Endothelial cell of umbilical vein (primary cell): ENCODE measurements at regions not wholly inside any gene's neighbourhood (a gene's known extent, or its start where the extent isn't known, plus 50 kb on each side); places are given as distances from the start of the nearest gene placed in this dataset.

ENCODE experiments used
- BruUV-seq: library from RNA; stranded (reverse); fragments of 400-500 nt; replicated peaks from 2 replicates; lab custom pipeline; 2021; lab: Mats Ljungman, UMichigan
- CTCF ChIA-PET: fragments of 300-600, 350-600 bp; sonication (Branson Sonifier 250); formaldehyde crosslinking; loops from one replicate; lab custom pipeline; 2021; ENCODE audit warnings: antibody characterized with exemption, inconsistent platforms; lab: Charles Lee
- POLR2A ChIA-PET: fragments of 300-600, 350-600 bp; sonication (Branson Sonifier 250); formaldehyde crosslinking; loops from one replicate; lab custom pipeline; 2021; ENCODE audit warnings: antibody characterized with exemption, inconsistent platforms; lab: Charles Lee
- DNase-seq: peaks from one replicate; pipeline ENCODE4 v3.0.0-alpha.2; 2011; ENCODE audit warnings: low read depth, low spot score
- FAIRE-seq: peaks from 2 replicates; lab custom pipeline; 2011; peaks lifted over from hg19 to GRCh38; lab: Jason Lieb, UNC
- H2AFZ ChIP-seq: 2 replicates; pipeline ENCODE4 v1.6.0; 2012; ENCODE audit warnings: low read depth, low read length, control low read depth, inconsistent platforms
- H3K27ac ChIP-seq: 2 replicates; pipeline ENCODE4 v1.5.1; 2011; ENCODE audit warnings: low read depth, mild to moderate bottlenecking, control low read depth, low read length, moderate library complexity; ENCODE audit not compliant: insufficient read depth
- H3K27me3 ChIP-seq, 2 experiments: 2 replicates each; pipeline versions ENCODE4 v1.6.0 to v1.6.1; 2011; ENCODE audit warnings: low read length in 2 of 2, mixed read lengths in 1 of 2; ENCODE audit not compliant: control insufficient read depth in 2 of 2, insufficient read depth in 2 of 2
- H3K36me3 ChIP-seq, 2 experiments: 2 replicates in 1 of 2; 3 replicates in 1 of 2; pipeline ENCODE4 v1.5.1; 2011; ENCODE audit warnings: low read length in 2 of 2, mild to moderate bottlenecking in 1 of 2, moderate library complexity in 1 of 2; ENCODE audit not compliant: control insufficient read depth in 2 of 2, insufficient read depth in 2 of 2; ENCODE audit errors: extremely low read depth in 1 of 2
- H3K4me1 ChIP-seq: 3 replicates; pipeline ENCODE4 v1.5.1; 2011; ENCODE audit warnings: mild to moderate bottlenecking, low read length; ENCODE audit not compliant: control insufficient read depth, insufficient read depth; ENCODE audit errors: extremely low read depth
- H3K4me2 ChIP-seq: 2 replicates; pipeline ENCODE4 v1.6.1; 2011; ENCODE audit warnings: low read length, control low read depth, mixed read lengths; ENCODE audit not compliant: insufficient read depth
- H3K4me3 ChIP-seq, 3 experiments: fragments of 200-600 bp in 1 of 3; sonication (generic), shearing (Covaris generic) in 1 of 3; replicated peaks in 1 of 3; 2 replicates each; pipeline ENCODE4 v1.5.1; 2011 to 2016; ENCODE audit warnings: control low read depth in 3 of 3, low read length in 3 of 3, mild to moderate bottlenecking in 2 of 3, inconsistent platforms in 1 of 3, low read depth in 1 of 3, moderate library complexity in 1 of 3; ENCODE audit not compliant: insufficient read depth in 1 of 3
- H3K79me2 ChIP-seq: 2 replicates; pipeline ENCODE4 v1.6.0; 2012; ENCODE audit warnings: low read length, inconsistent platforms; ENCODE audit not compliant: control insufficient read depth, insufficient read depth
- H3K9ac ChIP-seq: replicated peaks from 2 replicates; pipeline ENCODE3; 2011; ENCODE audit warnings: low read length, control low read depth; ENCODE audit not compliant: insufficient read depth; ENCODE audit errors: extremely low read depth
- H3K9me1 ChIP-seq: replicated peaks from 3 replicates; pipeline ENCODE4 v1.6.0; 2011; ENCODE audit warnings: mild to moderate bottlenecking, low read length; ENCODE audit not compliant: control insufficient read depth, insufficient read depth; ENCODE audit errors: extremely low read depth
- H3K9me3 ChIP-seq: replicated peaks from 2 replicates; pipeline ENCODE4 v1.5.1; 2012; ENCODE audit warnings: low read length, inconsistent platforms; ENCODE audit not compliant: control insufficient read depth, insufficient read depth
- H4K20me1 ChIP-seq: replicated peaks from 2 replicates; pipeline ENCODE3; 2011; ENCODE audit warnings: mild to moderate bottlenecking, low read length; ENCODE audit not compliant: control insufficient read depth, insufficient read depth; ENCODE audit errors: extremely low read depth
- CTCF ChIP-seq, 2 donors: IDR thresholded peaks; 1 replicate in 1 of 2; 2 replicates in 1 of 2; pipeline ENCODE4 v1.5.1; 2011; ENCODE audit warnings: low read length in 2 of 2, mild to moderate bottlenecking in 2 of 2, moderate library complexity in 2 of 2, control low read depth in 1 of 2, inconsistent platforms in 1 of 2, low read depth in 1 of 2; ENCODE audit not compliant: insufficient read depth in 1 of 2; ENCODE audit errors: extremely low read depth in 1 of 2
- EZH2 ChIP-seq: IDR thresholded peaks from 2 replicates; pipeline ENCODE4 v1.6.1; 2012; ENCODE audit warnings: borderline replicate concordance, low read depth, mild to moderate bottlenecking, moderate library complexity, low read length, inconsistent platforms; ENCODE audit not compliant: severe bottlenecking
- FOS ChIP-seq: IDR thresholded peaks from 2 replicates; pipeline ENCODE4 v1.6.1; 2011; ENCODE audit warnings: mild to moderate bottlenecking, low read length, moderate library complexity, borderline replicate concordance; ENCODE audit not compliant: insufficient read depth
- GATA2 ChIP-seq: IDR thresholded peaks from 2 replicates; pipeline ENCODE4 v1.7.0; 2011; ENCODE audit warnings: low read depth, mild to moderate bottlenecking, moderate library complexity, mixed read lengths, low read length; ENCODE audit not compliant: insufficient read length, insufficient read depth
- JUN ChIP-seq: IDR thresholded peaks from 2 replicates; pipeline ENCODE4 v1.6.1; 2011; ENCODE audit warnings: borderline replicate concordance, low read depth; ENCODE audit not compliant: insufficient read length, insufficient read depth
- MAX ChIP-seq: IDR thresholded peaks from 2 replicates; pipeline ENCODE4 v1.6.1; 2011; ENCODE audit not compliant: insufficient read depth, insufficient read length
- MYC ChIP-seq: IDR thresholded peaks from one replicate; pipeline ENCODE4 v1.6.1; 2011; ENCODE audit warnings: mild to moderate bottlenecking, low read depth, low read length
- POLR2A ChIP-seq: IDR thresholded peaks from 2 replicates; pipeline ENCODE4 v1.6.1; 2012; ENCODE audit warnings: low read depth, mild to moderate bottlenecking, control low read depth, low read length
- POLR2AphosphoS5 ChIP-seq: IDR thresholded peaks from 2 replicates; pipeline ENCODE4 v1.6.1; 2012; ENCODE audit warnings: low read depth, mild to moderate bottlenecking, control low read depth, low read length, moderate library complexity; ENCODE audit not compliant: insufficient read depth
- dilution Hi-C: fragments of 300-500 bp; cut with MboI; formaldehyde crosslinking; loops from one replicate; pipeline ENCODE4 v1.15.0; 2019; ENCODE audit warnings: low sequenced_read_pairs; ENCODE audit not compliant: extremely low pct_ligation_motif_present
- intact Hi-C: fragments of 100-400 bp; cut with micrococcal nuclease; formaldehyde crosslinking; loops from one replicate; pipeline ENCODE4 v1.10.0; 2022

DNA sequence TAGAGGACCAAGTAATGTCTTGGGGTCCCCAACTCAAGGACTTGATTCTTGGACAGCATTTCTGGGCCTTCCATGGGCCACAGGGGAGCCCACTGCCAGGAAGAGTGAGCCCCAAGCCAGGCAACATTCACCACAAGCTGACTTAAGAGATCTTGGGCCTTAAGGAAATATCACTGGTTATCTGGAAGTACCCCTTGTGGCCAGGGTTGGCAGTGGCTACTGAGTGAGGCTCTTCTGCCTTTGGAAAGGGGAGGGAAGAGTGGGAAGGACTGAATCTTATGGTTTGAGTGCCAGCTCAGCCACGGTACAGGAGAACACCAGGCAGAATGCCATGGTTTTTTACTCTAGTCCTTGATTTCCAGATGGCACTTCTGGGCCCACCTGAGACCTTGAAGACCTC, 228.9 kb upstream of the RGS18 start:
- Histone ChIP-seq H3K4me2 (no peak overlapping the region), H3K4me1 (no peaks in the 10 kb centered on the region), H3K9ac (no peak overlapping the region), H3K27me3 (no peaks in the 10 kb centered on the region), H3K9me1 (peaks cover 2% of the 10 kb centered on the region), H3K79me2 (no peaks in the 10 kb centered on the region), H3K4me3 (no peak overlapping the region), H3K9me3 (no peaks in the 10 kb centered on the region), H3K36me3 (no peaks in the 10 kb centered on the region), H3K27ac (no peak overlapping the region), H4K20me1 (no peaks in the 10 kb centered on the region), H2AFZ (no peak overlapping the region)
- FAIRE-seq (no peak), DNase-seq (no peak)
- POLR2A ChIA-PET = no interaction called here
- CTCF ChIA-PET = no interaction called here
- dilution Hi-C loops (no loop called here), intact Hi-C loops (no loop called here)
- TF ChIP-seq FOS (no peak), POLR2A (no peak), EZH2 (no peak)
- BruUV-seq = no TSS peak

DNA sequence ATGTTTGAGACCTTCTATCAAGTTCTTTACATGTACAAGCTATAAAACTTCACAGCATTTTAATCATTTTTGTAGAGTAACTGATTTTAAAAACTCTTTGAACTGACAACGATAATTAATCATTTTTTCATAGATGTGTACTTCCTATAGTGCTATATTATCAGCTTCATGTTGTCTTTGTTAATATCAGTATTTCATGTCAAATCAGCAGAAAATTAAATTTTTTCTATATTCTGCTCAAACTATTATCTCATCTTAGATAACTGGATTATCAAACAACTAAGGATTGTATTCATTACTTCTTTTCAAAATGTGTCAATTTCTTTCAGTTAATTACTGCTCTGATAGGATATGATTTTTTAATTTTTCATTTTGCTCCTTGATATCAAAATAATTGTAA, 214.6 kb upstream of the RGS18 start:
- Histone ChIP-seq H3K9me3 (no peaks in the 10 kb centered on the region), H2AFZ (no peak overlapping the region), H3K36me3 (no peaks in the 10 kb centered on the region), H3K27me3 (no peaks in the 10 kb centered on the region), H3K79me2 (no peaks in the 10 kb centered on the region), H3K9ac (no peak overlapping the region), H3K27ac (no peak overlapping the region), H3K4me1 (no peaks in the 10 kb centered on the region), H4K20me1 (no peaks in the 10 kb centered on the region), H3K9me1 (no peaks in the 10 kb centered on the region), H3K4me2 (no peak overlapping the region), H3K4me3 (no peak overlapping the region)
- CTCF ChIA-PET = interaction anchor here (0.7 to 1.6 kb wide), 5 partner anchors 9 to 766 kb away, joined by 3 to 5 read pairs (median 3); no protein-coding TSS in a partner anchor
- POLR2A ChIA-PET = no interaction called here
- DNase-seq = no peak
- BruUV-seq = no TSS peak
- TF ChIP-seq POLR2AphosphoS5 (no peak), GATA2 (no peak), CTCF (IDR thresholded peaks at IDR 0.05; ENCODE audit: extremely low read depth in 1 of 2, insufficient read depth in 1 of 2, low read depth in 1 of 2, low read length in 2 of 2) (no peak), MYC (no peak), JUN (no peak), POLR2A (no peak), MAX (no peak), FOS (no peak), EZH2 (no peak)
- dilution Hi-C loops = no loop called here
- no peak for FAIRE-seq
- intact Hi-C loops = no loop called here
